ENCODE measurements at regions not wholly inside any gene's neighbourhood (a gene's known extent, or its start where the extent isn't known, plus 50 kb on each side); places are given as distances from the start of the nearest gene placed in this dataset.

GRCh38 chr4:52197306-52197705, 146.2 kb downstream of the SPATA18 start:
- TF ChIP-seq CTCF (IDR thresholded peaks at IDR 0.05) (no peak), POLR2A (IDR thresholded peaks at IDR 0.05) (no peak)
